A673 (cell line): ENCODE measurements at regions not wholly inside any gene's neighbourhood (a gene's known extent, or its start where the extent isn't known, plus 50 kb on each side); places are given as distances from the start of the nearest gene placed in this dataset.

Source experiments
- BruUV-seq: library from RNA; stranded (reverse); fragments of 400-500 nt; replicated peaks from 2 replicates; lab custom pipeline; 2021; lab: Mats Ljungman, UMichigan
- CTCF ChIA-PET: fragments of 300-600 bp; sonication (Branson Sonifier 250); formaldehyde crosslinking; loops from one replicate; lab custom pipeline; 2022; ENCODE audit warnings: antibody characterized with exemption; lab: Charles Lee
- POLR2A ChIA-PET: fragments of 300-600 bp; sonication (Branson Sonifier 250); formaldehyde crosslinking; loops from one replicate; lab custom pipeline; 2022; ENCODE audit warnings: antibody characterized with exemption; ENCODE audit not compliant: low non-redundant PET; lab: Charles Lee
- DNase-seq: peaks from one replicate; pipeline ENCODE4 v3.0.0-alpha.2; 2015; ENCODE audit warnings: low spot score
- H3K27ac ChIP-seq: fragments of 200-600 bp; sonication (generic); 2 replicates; pipeline ENCODE4 v1.5.1; 2016; ENCODE audit warnings: mixed run types, low read depth, mild to moderate bottlenecking, mixed read lengths, antibody characterized with exemption, low read length; ENCODE audit not compliant: poor library complexity, severe bottlenecking
- H3K27me3 ChIP-seq: fragments of 200-600 bp; sonication (generic); replicated peaks from 2 replicates; pipeline ENCODE4 v1.6.1; 2017; ENCODE audit warnings: mixed run types, low read depth, mild to moderate bottlenecking, mixed read lengths, antibody characterized with exemption, low read length; ENCODE audit not compliant: insufficient read depth, poor library complexity
- H3K36me3 ChIP-seq: fragments of 200-600 bp; sonication (generic); 2 replicates; pipeline ENCODE4 v1.6.1; 2016; ENCODE audit warnings: mixed run types, mild to moderate bottlenecking, mixed read lengths, antibody characterized with exemption, low read length; ENCODE audit not compliant: insufficient read depth, poor library complexity, severe bottlenecking
- H3K4me1 ChIP-seq: fragments of 200-600 bp; sonication (generic); 2 replicates; pipeline ENCODE4 v1.6.1; 2017; ENCODE audit warnings: mixed run types, mild to moderate bottlenecking, mixed read lengths, antibody characterized with exemption, low read length; ENCODE audit not compliant: insufficient read depth, poor library complexity, severe bottlenecking
- H3K4me3 ChIP-seq: fragments of 200-600 bp; sonication (generic); 2 replicates; pipeline ENCODE4 v1.5.1; 2016; ENCODE audit warnings: low read depth, mixed run types, mild to moderate bottlenecking, mixed read lengths, low read length; ENCODE audit not compliant: poor library complexity, severe bottlenecking
- H3K9me3 ChIP-seq: fragments of 200-600 bp; sonication (generic); 2 replicates; pipeline ENCODE4 v1.6.1; 2016; ENCODE audit warnings: mixed run types, low read depth, mild to moderate bottlenecking, mixed read lengths, antibody characterized with exemption, low read length; ENCODE audit not compliant: poor library complexity, severe bottlenecking
- CTCF ChIP-seq: fragments of 300-800, 200-600 bp; sonication (generic); conservative IDR thresholded peaks from 2 replicates; pipeline ENCODE4 v1.5.1; 2017; ENCODE audit warnings: low read depth, mild to moderate bottlenecking, antibody characterized with exemption, low read length, moderate library complexity, mixed read lengths
- EZH2 ChIP-seq: fragments of 200-600 bp; sonication (generic); IDR thresholded peaks from 2 replicates; pipeline ENCODE4 v1.6.1; 2017; ENCODE audit warnings: borderline replicate concordance, low read depth, mild to moderate bottlenecking, mixed read lengths, antibody characterized with exemption, low read length; ENCODE audit not compliant: poor library complexity, severe bottlenecking
- intact Hi-C: fragments of 100-400 bp; cut with micrococcal nuclease; formaldehyde crosslinking; loops from one replicate; pipeline ENCODE4 v1.10.0; 2022; ENCODE audit not compliant: unreplicated experiment

GRCh38 chr1:193310564-193310963 lies 124.2 kb upstream of the B3GALT2 start:
- H3K4me3 ChIP-seq: no peak overlapping the region
- no peak overlapping the region for H3K27ac ChIP-seq
- CTCF ChIA-PET: interaction anchor here (0.5 kb wide), 1 partner anchor 241 kb away, joined by 8 read pairs; no protein-coding TSS in a partner anchor
- BruUV-seq: no TSS peak
- no peaks in the 10 kb centered on the region for H3K9me3 ChIP-seq
- POLR2A ChIA-PET: no interaction called here
- no peak for DNase-seq
- intact Hi-C loops: no loop called here
- H3K27me3 ChIP-seq: no peaks in the 10 kb centered on the region
- no peaks in the 10 kb centered on the region for H3K36me3 ChIP-seq
- no peaks in the 10 kb centered on the region for H3K4me1 ChIP-seq
- no peak for TF ChIP-seq EZH2
- TF ChIP-seq CTCF: no peak

- ChIA-PET CTCF (interaction anchor here (0.5 kb wide), 1 partner anchor 240 kb away, joined by 8 read pairs; no protein-coding TSS in a partner anchor), POLR2A (no interaction called here)
- Histone ChIP-seq H3K27ac (no peak overlapping the region), H3K9me3 (no peaks in the 10 kb centered on the region), H3K4me1 (no peaks in the 10 kb centered on the region), H3K36me3 (no peaks in the 10 kb centered on the region), H3K4me3 (no peak overlapping the region), H3K27me3 (no peaks in the 10 kb centered on the region)
- no peak for DNase-seq
- intact Hi-C loops: no loop called here
- no TSS peak for BruUV-seq
- no peak for TF ChIP-seq CTCF
- TF ChIP-seq EZH2: no peak
These were observed 123.6 kb upstream of the B3GALT2 start for GRCh38 chr1:193309936-193310475.

- ChIA-PET POLR2A (no interaction called here), CTCF (no interaction called here)
- H3K4me1 ChIP-seq: no peaks in the 10 kb centered on the region
- H3K36me3 ChIP-seq: no peaks in the 10 kb centered on the region
- no peak overlapping the region for H3K4me3 ChIP-seq
- TF ChIP-seq CTCF (no peak), EZH2 (no peak)
- no peak overlapping the region for H3K27ac ChIP-seq
- no TSS peak for BruUV-seq
- no peaks in the 10 kb centered on the region for H3K27me3 ChIP-seq
- H3K9me3 ChIP-seq: no peaks in the 10 kb centered on the region
- DNase-seq: no peak
- intact Hi-C loops: no loop called here
These were observed 122.0 kb upstream of the B3GALT2 start for GRCh38 chr1:193308438-193308837.
